HG03342 (cell line): ENCODE measurements at regions not wholly inside any gene's neighbourhood (a gene's known extent, or its start where the extent isn't known, plus 50 kb on each side); places are given as distances from the start of the nearest gene placed in this dataset.

Experiments used
- ATAC-seq: cut with Tn5 transposase; IDR thresholded peaks from one replicate; pipeline ENCODE4 v1.9.1; 2021; ENCODE audit warnings: mild to moderate bottlenecking, moderate library complexity; ENCODE audit not compliant: unreplicated experiment

- ATAC-seq: no peak
Observed at GRCh38 chr13:76533251-76533650, 353.0 kb downstream of the KCTD12 start.

- no peak for ATAC-seq
Observed at GRCh38 chr13:76527041-76527440, 359.2 kb downstream of the KCTD12 start.

- ATAC-seq: peak; percentile 80
Observed at GRCh38 chr13:76523740-76524340, 362.4 kb downstream of the KCTD12 start.

GRCh38 chr13:76522083-76522755 is 364.0 kb downstream of the KCTD12 start:
- ATAC-seq: no peak

DNA sequence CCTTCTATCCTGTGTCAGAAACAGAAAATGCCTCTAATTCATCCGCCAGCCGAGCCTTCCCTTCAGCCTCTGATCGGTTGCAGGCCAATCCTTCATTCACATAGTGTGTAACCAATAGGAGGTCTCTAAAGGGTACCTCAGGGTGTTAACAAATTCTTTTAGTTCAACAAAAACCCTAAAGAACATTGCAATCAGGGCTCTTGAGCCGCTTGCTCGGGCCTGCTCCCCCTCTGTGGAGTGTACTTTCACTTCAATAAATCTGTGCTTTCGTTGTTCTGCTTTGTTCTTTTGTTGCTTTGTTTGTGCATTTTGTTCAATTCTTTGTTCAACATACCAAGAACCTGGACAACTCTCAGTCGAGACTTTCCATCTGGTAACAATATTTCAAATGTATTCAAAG is 366.5 kb downstream of the KCTD12 start:
- no peak for ATAC-seq

GRCh38 chr13:76516586-76516985 is 369.6 kb downstream of the KCTD12 start:
- ATAC-seq: no peak

DNA sequence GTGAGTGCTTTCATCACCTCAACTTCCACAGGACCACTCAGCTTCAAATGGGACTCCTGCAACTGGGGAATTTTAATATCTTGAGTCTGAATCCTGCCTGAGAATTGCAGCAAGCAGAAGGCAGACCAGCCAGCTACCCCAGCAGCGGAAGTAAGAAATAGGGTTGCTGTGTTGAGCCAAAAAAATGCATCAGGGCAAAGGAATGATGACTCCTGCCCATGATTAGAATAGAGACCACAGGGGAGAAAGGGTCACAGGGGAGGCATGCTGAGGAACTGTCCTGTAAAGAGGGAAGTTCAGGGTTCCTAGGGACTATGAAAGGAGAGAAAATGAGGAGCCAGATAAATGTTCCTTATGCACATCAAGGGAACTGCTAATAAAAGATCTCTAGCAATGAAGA is 370.2 kb downstream of the KCTD12 start:
- no peak for ATAC-seq

DNA sequence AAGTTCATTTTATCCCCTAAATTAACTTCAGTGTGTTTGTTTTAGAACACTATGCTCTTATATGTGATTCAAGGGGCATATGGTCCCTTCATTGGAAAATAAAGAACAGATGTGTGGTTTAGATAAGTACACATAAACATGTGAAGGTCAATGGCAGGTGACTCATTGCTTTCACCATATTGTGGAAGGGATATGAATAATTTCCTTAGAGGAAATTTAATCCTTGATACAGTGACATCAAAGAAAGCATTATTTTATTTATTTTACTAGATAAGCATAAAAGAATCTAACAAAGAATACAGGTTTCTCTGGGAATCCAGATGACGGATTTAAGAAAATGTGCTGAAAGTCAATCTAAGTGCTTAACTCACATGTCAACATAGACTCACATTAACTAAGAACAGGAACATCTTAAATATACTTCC is 373.5 kb downstream of the KCTD12 start:
- ATAC-seq: no peak

DNA sequence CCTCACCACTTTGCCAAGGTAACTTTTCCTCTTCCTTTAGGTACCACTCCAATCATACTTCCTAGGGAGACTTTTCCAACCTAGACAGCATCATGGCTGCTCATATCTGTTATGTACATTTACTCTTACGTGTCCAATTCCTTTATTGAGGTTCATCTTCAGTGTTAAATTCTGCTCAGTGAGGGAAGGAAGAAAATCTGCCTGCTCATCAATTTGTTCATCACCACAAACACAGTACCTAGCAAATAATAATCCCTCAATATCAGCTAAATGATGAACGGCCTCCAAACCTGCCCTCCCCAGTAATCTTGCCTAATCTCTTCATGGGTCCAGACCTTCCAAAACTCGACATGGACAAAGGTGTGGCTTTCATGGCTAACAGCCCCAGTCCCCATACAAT is 380.8 kb downstream of the KCTD12 start:
- ATAC-seq: no peak

GRCh38 chr13:76503766-76504165 is 382.4 kb downstream of the KCTD12 start:
- ATAC-seq: no peak

DNA sequence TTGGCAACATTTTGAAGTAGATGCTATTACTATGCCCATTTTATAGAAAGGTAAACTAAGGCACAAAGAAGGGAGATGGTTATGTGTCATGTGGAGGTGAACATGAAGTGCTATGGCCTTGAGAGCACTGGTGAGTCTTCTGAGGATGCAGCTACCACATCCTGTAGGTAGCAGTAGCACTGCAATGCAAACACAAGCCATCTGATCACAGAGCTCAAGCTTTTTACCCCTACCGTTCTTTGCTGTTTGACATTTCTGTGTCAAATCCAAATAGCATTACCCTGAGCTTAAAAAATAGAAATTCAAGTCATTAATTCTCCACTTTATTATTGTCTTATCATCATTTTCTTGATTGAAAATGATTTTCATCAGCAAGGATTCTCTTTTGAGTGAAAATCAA is 382.9 kb downstream of the KCTD12 start:
- no peak for ATAC-seq

GRCh38 chr13:76500894-76501293 is 385.3 kb downstream of the KCTD12 start:
- no peak for ATAC-seq

GRCh38 chr13:76499891-76500290 is 386.3 kb downstream of the KCTD12 start:
- ATAC-seq: no peak

DNA sequence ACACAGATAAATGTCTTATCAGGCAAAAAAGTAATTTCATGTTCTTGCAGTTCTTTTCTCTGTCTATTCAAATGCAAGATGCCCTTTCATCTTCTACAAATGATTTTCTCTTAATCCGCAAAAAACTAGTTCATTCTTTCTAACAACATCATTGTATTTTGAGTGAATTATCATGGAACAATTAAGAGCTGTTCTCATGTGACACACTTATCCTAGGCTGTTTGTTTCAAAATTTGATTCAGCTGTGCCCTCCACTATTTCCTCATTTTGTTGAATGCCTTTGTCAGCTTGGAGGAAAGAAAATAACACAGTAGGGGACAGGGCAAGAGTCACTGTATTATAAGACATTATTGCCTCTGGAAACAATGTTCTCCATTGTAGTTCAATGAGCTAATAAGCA is 396.9 kb downstream of the KCTD12 start:
- no peak for ATAC-seq

GRCh38 chr13:76481738-76482137 is 404.5 kb downstream of the KCTD12 start:
- ATAC-seq: no peak

DNA sequence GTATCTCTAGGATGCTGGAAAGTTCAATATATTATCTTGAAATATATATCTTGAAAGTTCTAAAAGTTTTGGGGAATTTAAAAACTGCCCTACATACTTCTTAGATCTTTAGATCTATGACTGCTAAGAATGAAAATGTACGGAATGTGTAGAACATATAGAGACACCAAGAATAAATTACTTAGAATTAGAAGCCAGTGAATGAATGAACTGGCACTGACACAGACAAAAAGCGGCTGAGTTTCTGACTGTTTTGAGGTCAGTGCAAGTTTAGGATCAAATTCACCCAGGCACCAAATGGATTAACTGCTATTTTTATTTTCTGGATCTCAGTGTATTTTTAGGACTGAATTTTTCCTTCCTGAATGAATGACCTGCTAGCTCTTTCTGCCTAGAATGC is 411.2 kb downstream of the KCTD12 start:
- ATAC-seq: no peak

DNA sequence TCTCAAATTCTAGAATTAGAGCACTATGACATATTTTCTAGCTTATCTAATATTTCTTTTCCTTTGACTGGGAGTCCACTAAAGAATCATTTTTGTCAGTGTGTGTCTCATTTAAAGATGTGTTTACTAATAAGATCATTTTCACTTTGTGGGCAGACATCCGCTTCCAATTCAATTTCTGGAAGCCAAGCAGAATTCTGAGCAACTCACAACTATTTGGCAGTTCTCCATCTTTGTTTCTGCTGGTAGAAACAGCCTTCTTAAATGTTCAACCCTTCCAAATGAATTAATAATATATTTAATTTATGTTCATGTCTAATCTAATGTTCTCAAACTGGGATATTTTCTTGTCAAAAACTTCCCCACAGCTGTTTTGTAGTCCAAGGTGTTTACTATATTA is 411.8 kb downstream of the KCTD12 start:
- no peak for ATAC-seq

DNA sequence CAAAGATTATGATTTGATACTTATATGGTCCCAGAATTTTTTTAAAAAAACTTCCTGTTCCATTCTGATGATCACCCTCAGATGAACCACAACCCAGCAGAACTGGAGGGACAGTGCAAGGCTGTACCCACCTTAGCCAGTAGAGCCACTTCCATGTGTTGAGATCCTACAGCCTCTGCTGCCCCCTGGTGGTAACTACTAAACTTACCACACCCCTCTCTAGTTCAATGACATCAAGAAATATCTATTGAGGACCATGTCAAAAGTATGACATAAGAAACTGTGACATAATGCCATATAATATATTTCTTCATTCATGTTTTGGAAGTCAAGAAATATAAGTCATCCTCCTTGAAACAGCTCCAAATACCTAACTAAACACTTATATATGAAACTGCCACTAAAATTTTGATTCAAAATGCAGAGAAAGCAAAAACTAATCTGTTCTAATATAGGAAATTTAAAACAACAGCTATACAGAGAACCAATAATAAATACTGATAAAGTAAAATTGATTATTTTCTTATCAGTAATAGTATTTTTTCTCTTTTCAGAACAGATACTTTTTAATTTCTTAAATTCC is 412.6 kb downstream of the KCTD12 start:
- peak; percentile 100 for ATAC-seq

DNA sequence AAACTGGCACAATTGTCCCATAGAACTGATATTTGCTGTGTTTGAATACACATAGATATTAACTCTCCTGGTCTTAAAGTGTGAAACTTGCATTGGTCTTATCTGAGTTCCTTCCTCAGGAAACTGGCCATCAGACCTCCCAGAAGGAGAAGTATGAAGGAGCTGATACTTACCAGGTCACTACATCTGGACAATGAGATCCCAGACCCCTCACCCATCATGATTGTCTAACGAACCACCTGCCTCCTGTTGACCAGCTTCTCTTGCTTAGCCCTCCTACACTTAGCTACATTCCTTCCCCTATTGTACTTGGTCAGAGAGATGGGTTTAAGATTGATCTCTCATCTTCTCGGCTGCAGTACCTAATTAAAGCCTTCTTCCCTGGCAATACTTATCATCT is 413.3 kb downstream of the KCTD12 start:
- no peak for ATAC-seq

GRCh38 chr13:76471486-76471885 is 414.7 kb downstream of the KCTD12 start:
- no peak for ATAC-seq

GRCh38 chr13:76470991-76471390 is 415.2 kb downstream of the KCTD12 start:
- ATAC-seq: no peak

DNA sequence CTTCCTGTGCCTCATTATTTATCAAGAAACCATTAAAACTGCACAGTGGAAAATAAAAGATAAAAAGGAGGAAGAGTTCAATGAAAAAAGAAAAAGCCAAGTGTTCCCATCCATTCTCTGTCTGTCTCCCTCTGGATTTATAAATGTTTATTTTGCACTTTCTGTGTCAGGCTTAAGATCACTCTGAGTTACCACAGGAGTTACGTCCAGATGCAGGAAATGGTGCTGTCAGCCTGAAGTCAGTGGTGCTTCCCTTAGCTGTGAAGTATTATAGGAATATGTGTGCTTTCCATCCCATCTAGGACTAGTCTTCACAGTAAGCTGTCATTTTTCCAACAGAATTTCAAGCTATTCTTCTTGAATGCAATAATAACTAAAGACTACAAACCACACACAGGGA is 420.2 kb downstream of the KCTD12 start:
- ATAC-seq: no peak

DNA sequence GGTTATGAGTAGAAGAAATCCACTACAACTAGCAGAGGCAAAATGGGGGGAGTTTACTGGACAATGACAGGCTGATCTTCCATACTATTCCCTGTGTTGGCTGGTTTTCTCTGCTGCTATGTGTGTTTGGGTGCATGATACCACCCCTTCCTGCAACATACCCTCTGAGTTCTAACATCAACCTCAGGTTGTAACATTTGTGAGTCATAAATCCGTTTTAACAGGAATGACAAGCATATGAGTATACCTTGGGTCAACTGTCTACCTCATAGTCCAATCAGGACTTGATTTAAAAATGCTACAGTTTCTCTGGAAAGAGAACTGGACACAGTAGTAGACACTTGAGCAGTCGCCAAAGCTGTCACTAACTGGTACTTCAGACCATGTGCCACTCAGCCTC is 422.9 kb downstream of the KCTD12 start:
- no peak for ATAC-seq
